HG02610 (cell line): ENCODE measurements at regions not wholly inside any gene's neighbourhood (a gene's known extent, or its start where the extent isn't known, plus 50 kb on each side); places are given as distances from the start of the nearest gene placed in this dataset.
A peak's percentile ranks its signal among the peaks of the same experiment; 100 is the strongest.
"Not testable (repeated sequence)": the region's sequence is repeated elsewhere in the genome, so short reads cannot be mapped to it uniquely, and the experiment has no call there.

ENCODE experiments used
- ATAC-seq: cut with Tn5 transposase; IDR thresholded peaks from one replicate; pipeline ENCODE4 v1.9.1; 2021; ENCODE audit warnings: mild to moderate bottlenecking, moderate library complexity; ENCODE audit not compliant: unreplicated experiment

DNA sequence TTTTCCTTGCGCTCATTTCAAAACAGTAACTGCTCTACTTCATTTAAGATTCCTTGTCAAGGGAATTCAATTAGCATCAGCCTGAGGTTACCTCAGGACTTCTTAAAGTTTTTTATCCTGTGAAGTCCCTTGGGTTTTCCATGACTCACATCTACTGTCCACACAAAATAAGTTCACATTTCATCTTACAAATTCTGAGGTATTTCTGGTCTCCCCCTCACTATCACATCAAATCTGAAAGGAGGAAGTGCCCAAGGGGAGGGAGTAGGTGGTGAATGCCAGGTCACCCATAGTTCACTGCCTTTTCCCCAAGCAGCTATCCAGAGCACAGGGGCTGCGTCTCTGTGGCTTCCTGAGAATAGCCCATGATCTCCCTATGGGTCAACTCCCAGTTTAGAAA, 227.1 kb upstream of the NREP start:
- peak; percentile 92 for ATAC-seq

DNA sequence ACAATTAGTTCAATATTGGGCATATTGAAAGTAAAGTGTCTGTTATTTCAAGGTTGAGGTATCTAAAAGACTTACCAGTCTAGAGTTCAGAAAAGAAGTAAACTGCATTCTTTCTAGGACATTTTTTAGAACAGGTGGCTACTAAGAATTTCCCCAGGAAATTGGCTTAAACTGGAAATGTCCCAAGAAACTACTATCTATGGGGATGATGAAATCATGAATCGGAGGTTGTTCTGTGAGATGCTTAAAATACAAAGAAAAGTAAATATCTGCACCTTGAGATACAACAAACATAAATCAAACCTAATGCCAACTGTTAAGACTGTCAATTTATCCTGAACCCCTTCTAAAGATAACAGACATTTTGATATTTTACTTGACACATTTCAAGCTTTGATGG, 226.5 kb upstream of the NREP start:
- ATAC-seq, result no peak

DNA sequence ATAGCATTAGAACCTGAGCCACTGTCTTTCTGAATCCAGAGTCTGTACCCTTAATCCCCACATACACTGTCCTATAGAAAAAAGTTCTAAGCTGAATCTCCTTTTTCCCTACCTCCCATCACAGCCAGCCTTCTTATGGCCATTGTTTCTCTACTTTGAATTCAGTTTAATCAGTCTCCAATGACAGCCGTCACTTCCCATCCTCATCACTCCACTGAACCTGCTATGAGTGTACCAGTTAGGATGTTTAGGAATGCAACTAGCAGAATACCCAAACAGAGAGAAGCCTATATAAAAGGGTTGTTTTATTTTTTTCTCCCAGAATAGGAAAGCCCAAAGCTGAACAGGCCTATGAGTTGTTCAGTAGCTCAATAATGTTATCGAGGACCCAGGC, 220.4 kb upstream of the NREP start:
- no peak for ATAC-seq

DNA sequence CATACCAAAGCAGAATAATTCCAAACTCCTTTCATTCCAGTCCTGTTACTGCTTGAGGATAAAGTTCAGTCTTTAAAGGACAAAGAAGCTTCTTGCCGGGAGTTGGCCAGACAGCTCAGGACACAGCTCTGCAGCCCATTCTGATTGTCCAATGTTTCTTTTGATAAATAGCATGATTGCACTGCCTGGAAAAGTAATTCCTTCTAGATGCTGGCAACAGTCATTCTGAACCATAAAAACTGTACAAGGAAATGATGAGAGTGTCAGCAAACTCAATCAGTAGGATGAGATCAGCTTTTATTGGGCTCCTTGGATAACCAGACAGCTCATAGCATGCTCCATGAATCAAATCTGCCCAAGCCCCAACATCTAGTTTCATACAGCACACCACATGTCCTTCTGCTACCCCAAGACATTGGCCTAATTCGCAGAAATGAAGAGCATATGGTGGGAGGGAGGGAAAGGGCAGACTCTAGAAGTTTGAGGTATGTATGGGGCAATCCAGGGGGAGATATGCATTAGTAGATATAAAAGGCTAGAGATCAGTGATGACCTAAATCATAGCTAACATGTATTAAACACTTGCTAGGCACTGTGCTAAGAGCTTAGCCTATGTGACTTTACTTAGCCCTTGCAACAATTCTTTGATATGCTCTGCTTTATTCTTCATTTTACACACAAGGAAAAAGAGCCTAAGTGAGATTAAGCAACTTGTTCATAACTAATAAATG, 219.9 kb upstream of the NREP start:
- no peak for ATAC-seq

DNA sequence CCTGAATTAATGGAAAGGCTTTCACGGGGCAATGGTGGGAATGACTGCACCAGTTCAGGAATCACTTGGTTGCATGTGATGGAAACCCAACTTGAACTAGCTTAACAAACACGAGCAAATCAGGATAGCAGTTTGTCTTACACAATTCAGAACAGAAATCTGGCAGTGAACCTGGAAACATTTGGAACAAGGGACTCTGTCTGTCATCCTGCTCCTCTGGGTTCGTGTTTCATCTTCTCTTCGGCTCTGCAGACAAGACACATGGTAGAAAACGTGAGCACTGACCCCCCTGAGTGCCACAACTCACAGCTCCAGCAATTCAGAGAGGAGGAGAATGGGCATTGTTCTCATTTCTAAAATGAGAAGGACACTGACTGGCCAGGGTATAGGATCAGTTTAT, 218.1 kb upstream of the NREP start:
- ATAC-seq, result no peak

DNA sequence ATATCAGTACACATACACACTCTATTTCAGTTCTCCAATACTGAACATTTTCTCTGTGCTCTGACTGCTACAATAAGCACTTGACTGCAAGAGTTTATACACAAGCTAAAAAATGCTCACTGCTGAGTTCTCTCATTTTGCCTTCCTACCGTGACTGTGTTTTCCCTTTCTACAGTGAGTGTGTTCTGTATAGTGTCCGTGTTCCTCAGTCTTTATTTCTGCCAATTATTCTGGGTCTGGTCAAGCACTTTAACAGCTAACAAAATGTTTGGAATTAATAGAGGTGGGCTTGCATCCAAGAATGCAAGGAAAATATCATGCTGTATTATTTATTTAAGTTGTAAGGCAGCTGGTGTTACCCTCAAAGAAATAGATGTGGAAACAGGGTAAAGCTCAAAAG, 217.0 kb upstream of the NREP start:
- ATAC-seq, result no peak

DNA sequence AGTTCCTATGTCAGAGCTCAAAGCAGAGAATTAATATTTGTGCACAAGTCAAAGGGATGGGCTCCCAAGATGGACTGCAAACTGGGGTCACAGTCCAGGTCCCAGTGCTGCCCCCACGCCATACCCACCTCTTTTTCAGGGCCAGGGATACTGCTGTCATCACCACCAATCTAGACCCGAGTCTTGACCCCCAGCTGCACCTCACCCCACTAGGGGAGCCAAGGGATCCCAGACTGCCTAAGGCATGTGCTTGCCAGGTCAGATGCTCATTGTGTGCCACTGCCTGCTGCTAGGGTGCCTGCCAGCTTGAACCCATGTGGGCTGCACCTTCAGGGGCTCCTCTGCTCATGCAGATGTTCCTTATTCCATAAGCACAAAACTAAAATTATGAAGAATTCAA, 215.6 kb upstream of the NREP start:
- no peak for ATAC-seq

DNA sequence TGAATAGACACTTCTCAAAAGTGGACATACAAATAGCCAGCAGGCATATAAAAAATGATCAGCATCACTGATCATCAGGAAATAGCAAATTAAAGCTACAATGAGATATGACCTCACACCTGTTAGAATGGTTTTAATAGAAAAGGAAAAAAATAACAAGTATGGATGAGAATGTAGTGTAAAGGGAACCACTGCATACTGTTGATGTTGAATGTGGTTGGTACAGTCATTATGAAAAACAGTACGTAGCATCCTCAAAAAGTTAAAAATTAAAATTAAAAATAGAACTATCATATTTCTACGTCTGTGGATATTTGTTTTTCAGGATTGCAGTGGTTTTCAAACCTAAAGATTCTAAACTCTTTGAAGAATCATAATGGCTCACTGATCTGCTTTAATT, 215.1 kb upstream of the NREP start:
- no peak for ATAC-seq

DNA sequence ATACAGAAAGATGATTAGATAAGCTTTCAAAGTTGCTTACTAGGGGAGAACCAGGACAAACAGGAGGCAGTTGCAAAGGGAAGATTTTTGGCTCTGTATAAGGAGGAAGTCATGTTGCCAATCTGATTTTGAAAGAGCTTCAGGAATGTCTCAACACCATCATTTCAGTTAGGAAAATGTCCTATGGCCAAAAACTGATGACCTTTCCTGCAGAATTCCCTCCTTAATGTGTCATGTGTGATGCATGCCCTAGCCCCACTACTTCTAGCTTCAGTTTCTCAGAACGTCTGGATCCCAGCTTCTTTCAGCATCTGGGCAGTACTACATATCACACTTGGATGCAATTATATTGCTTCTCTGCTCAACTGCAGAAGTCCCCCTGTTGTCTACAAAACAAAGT, 211.5 kb upstream of the NREP start:
- no peak for ATAC-seq

DNA sequence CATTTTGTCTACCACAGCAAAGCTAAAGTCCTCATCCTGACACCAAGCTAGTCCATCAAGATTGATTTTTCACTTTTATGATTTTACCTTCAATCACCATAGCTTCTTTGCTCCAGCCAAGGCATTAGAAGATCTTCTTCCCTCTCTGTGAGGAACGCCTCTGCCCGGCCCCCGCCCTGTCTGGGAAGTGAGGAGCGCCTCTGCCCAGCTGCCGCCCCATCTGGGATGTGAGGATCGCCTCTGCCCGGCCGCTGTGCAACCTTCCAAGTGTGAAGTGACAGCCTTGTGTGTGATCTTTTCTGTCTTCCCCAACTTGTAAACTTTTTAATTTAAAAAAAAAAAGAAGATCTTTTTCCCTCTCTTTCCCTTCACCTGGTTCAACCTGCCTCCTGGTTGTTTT, 210.5 kb upstream of the NREP start:
- no peak for ATAC-seq

DNA sequence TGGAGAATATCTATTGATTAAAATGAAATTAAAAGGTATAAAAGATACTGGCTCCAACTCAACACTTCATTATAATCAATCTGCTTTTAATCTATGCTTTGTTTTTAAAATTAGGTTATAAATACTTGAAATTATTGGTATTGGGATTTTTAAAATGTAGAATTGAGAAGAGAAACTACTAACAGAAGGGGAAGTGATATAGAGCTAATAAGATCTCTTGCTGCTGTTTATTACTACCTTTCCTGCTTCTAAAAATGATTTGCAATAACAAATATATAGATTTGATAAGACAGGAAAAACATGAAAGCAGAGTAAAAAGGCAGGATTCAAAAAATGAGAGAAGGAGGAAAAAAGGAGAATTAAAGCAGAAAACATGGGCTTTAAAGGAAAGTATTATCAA, 209.3 kb upstream of the NREP start:
- no peak for ATAC-seq

DNA sequence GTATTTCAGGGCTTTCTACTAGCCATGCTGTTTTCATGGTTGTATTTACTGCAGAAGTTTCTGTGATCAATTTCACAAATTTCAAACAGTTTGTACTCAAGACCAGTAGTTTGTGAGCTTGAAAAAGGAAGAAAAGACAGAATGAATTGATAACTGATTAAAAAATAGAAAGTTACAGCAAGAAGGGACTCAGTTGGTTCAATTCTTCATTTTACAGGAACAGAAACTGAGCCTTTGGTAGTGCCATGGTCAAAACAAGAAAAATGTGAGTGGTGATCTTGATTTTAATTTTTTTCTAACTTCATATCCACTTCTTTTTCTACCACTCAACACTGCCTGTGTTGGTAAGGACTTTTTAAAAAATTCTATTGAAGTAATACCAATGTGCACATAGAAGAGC, 206.6 kb upstream of the NREP start:
- ATAC-seq, result no peak

DNA sequence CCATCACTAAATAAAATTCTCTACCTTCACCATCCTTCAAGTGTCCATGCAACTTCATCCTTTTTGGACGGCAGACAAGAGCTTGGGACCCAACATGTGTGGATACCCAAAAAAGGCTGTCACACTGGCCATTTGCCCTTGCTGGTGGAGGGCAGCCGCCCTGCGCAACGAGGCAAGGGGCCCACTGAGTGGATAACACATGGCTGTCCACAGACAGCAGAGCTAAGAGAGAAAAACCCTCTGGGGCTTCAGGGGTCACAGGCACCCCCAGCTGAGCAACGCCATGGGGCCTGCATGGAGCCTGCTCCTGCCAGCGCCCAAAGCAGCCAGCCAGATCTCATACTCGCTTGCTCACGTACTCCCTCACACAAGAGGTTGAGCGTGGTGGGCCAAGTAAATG, 205.9 kb upstream of the NREP start:
- ATAC-seq, result no peak

DNA sequence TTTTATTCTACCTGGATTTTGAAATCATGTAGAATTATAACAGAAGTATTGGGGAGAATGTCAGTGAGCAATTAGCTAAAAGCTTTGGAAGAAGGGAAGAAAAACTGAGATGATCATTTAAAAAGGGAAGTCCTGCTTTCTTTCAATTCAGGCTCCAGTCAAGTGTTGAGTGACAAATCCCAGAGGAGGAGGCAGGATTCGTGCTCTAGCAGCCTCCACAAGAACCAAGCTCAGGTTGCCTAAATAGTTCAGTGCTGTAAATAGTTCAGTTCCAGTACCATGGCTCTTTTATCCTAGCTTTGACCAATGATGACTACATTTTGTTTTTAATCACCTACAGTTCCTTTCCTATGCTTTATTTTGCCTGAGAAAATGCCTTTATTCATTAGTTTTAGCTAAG, 204.9 kb upstream of the NREP start:
- ATAC-seq, result no peak

DNA sequence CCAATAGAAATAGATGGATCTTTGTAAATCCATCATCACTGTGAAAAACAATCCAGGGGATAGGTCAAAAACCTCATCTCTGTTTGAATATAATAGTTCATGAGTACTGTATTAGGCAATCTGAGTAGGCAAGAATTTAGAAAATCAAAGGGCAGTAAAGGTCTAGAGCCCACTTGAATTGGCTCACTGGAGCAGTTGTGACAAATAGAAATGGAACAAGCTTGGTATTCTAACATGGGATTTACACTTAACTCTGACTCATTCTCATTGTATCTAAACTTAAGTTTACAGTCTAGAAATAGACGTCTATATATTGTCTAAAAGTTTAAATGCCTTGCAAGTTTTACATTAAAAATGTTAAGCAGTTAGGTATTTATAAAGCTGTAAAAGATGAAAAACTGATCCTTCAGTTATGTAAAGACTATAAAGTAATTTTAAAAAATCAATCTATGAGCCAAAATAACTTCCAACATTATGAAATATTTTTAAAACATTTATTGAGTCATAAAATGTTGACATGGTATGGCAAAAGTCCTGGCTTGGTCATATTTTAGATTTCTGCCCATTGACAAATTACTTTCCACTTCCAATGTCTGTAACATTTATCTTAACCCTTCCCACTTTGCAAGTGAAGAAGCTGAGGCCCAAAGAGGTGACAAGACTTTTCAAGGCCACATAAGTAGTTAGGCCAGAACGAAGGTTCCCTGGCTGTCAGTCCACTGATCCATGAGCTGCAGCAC, 203.7 kb upstream of the NREP start:
- ATAC-seq, result no peak

DNA sequence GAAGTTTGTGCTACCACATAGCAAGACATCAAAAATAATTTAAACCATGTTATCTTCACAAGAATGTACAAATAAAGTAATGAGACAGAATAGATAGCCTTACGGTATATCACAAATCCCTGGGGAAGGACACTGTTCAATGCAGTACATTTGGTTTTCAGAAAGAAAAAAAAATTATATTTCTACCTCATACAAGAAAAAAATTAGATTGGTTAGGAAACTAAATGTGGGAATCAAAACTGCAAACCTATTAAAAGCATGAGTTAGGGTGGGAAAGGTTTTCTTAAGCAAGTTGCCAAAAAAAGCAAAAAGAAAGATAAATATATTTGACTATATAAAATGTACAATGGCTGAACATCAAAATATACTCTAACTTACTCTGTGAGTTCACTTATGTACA, 201.9 kb upstream of the NREP start:
- no peak for ATAC-seq

DNA sequence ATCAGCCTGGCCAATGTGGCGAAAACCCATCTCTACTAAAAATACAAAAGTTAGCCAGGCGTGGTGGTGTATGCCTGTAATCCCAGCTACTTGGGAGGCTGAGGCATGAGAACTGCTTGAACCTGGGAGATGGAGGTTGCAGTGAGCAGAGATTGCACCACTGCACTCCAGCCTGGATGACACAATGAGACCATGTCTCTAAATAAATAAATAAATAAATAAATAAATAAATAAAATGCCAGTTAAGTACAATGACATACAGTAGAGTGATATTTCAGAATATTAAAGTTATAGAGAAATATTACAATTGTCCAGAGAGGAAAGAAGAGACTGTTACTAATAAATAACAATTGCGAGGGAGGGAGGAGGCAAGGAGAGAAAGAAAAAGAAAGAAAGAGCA, 199.8 kb upstream of the NREP start:
- ATAC-seq, result not testable (repeated sequence)

DNA sequence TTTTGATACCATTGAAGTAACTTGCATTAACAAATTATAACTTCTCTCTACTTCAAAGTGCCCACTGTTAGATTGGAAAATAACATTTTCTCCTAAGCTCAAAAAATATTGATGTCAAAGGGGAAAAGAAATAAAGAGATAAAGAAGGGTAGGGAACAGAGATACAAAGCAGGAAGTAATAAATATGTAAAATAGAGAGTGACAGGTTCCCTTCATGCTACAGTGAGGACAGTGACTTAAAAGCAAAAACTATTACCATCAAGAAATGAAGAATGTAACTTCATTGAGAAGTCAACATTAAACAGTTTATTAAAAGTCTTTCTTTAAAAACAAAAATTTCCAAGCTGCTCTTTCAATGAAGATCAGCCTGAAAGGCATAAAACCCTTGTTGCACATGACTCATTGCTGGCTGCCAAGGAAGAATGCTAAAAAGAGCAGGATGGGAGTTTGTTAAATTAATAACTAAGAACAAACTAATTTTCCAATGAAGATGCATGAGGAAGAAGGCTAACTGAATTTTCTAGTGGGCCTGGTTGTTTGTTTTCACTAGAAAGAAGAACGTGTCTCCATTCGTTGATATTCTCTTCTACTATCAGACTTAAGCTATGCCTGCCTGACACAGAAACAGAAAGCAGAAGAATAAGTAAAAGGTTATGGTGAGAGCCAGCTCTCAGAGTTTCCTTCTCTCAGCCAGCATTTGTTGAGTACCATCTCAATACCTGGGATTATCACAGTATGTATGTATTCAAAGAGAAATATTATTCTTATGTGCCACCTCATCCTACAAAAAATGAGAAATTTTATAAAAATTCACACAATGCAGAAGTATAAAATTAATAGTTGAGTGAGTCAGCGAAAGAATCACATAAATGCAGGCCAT, 197.8 kb upstream of the NREP start:
- peak; percentile 78 for ATAC-seq

DNA sequence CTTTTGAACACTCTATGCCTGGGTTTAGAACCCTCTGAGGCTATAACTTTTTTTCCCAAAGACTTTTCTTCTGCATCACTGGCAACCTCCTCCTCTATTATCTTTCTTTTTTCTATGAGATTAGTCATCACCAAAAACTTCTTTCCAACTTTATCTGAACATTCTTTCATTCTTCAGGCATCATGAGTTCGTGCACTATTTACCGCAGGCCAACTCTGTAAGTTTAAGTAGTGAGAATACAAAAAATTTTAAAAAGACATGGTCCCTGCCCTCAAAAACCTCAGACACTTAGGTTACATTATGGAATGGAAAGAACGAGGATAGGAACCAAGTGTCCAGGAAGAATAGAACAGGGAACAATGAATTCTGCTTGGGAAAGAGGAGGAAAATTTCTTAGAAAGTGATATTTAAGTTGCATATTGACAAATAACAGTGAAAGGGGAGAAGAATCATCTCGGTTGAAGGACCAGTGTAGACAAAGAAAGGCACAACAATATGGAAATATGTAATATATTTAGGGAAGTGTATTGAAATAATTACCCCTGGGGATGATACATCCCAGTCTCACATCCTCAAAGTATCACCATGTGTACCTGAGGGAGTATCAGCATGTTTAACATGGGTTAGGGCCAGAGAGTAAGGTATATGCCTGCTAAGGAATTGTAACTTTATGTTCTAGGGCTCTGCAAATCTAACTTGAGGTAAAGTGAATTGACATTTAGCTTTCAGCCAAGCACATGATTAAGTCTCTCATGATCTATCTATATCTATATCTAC, 196.5 kb upstream of the NREP start:
- ATAC-seq, result no peak

DNA sequence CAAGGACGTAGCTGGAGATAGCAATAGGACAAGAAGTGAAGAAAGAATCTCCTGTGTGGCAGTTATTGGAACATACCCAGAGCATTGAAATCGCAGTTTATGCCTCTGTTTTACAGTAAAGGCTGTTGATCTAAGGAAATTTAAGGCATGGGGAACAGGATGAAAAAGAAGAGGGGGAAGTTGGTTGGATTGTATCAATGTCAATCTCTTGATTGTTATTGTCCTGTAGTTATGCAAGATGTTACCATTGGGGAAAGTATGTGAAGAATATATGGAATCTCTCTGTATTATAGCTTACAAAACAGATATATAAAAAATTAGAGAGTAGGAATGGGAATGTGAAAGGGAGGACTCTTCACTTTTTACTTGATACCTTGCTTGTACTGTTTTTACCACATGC, 195.6 kb upstream of the NREP start:
- no peak for ATAC-seq

DNA sequence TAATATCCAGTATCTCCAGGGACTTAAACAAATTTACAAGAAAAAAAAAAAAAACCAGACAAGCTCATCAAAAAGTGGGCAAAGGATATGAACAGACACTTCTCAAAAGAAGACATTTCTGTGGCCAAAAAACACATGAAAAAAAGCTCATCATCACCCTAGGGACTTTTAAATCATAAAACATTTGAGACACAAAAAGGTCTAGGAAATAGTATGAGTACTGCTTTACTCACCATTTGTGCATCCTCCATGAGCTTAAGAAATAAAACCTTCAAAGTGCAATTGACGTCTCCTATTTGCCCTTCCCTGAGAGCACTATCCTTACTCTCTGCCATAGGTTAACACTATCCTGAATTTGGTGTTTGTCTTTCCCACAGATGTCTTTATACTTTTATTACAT, 193.7 kb upstream of the NREP start:
- ATAC-seq, result no peak
